ENCODE measurements at regions not wholly inside any gene's neighbourhood (a gene's known extent, or its start where the extent isn't known, plus 50 kb on each side); places are given as distances from the start of the nearest gene placed in this dataset.

DNA sequence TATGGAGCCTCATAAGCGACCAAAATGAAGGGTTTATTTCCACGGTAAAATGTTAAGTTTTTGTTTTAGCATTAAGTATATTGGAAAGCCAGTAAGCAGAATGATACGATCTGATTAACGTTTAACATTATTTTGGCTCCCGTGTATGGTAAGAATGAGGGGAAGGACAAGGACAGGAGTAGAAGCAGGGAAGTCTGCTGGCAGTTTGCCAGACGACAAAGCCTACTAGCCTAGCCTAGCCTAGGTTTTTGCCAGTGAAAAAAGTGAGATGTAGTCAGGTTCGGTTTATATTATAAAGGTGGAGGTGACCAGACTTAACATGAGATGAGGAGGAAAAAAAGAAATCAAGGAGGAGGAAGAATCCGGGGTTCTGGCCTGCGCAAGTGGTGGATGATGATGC is 78.9 kb upstream of the ARHGAP32 start:
- no peak for TF ChIP-seq EZH2 (IDR thresholded peaks at IDR 0.05; ENCODE audit: borderline replicate concordance, low read depth, low read length, poor library complexity, severe bottlenecking)
- TF ChIP-seq, protein P1, sequence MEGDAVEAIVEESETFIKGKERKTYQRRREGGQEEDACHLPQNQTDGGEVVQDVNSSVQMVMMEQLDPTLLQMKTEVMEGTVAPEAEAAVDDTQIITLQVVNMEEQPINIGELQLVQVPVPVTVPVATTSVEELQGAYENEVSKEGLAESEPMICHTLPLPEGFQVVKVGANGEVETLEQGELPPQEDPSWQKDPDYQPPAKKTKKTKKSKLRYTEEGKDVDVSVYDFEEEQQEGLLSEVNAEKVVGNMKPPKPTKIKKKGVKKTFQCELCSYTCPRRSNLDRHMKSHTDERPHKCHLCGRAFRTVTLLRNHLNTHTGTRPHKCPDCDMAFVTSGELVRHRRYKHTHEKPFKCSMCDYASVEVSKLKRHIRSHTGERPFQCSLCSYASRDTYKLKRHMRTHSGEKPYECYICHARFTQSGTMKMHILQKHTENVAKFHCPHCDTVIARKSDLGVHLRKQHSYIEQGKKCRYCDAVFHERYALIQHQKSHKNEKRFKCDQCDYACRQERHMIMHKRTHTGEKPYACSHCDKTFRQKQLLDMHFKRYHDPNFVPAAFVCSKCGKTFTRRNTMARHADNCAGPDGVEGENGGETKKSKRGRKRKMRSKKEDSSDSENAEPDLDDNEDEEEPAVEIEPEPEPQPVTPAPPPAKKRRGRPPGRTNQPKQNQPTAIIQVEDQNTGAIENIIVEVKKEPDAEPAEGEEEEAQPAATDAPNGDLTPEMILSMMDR (conservative IDR thresholded peaks at IDR 0.05; ENCODE audit: low read depth, low read length), result no peak
- no peak for DNase-seq (ENCODE audit: low spot score)
- Histone ChIP-seq H3K36me3 (ENCODE audit: insufficient read depth, low read length, poor library complexity, severe bottlenecking) (no peaks in the 10 kb centered on the region), H3K4me1 (ENCODE audit: insufficient read depth, low read length, poor library complexity, severe bottlenecking) (peaks cover 44% of the 10 kb centered on the region), H3K4me3 (ENCODE audit: low read depth, low read length, poor library complexity, severe bottlenecking) (no peak overlapping the region), H3K9me3 (ENCODE audit: low read depth, low read length, poor library complexity, severe bottlenecking) (no peaks in the 10 kb centered on the region), H3K27me3 (replicated peaks; ENCODE audit: insufficient read depth, low read depth, low read length, poor library complexity) (no peaks in the 10 kb centered on the region), H3K27ac (ENCODE audit: low read depth, low read length, poor library complexity, severe bottlenecking) (no peak overlapping the region)
- CTCF ChIA-PET, result no interaction called here
- no TSS peak for BruUV-seq (replicated peaks)
- intact Hi-C loops (cut with micrococcal nuclease; ENCODE audit: unreplicated experiment), result no loop called here
- POLR2A ChIA-PET (ENCODE audit: low non-redundant PET), result no interaction called here

DNA sequence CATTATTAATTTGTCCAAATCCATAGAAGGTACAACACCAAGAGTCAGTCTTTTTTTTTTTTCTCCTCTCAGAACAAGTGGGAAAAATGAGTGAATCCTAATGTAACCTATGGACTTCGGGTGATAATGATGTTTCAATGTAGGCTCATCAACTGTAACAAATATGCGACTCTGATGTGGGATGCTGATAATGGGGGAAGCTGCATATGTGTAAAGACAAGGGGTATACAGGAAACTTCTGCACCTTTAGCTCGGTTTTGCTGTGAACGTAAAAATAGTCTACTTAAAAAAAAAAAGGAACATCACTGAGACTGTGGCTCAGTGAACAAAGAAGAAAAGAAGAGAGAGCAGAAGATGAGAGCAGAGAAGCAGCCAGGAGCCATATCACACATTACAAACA is 78.3 kb upstream of the ARHGAP32 start:
- POLR2A ChIA-PET (ENCODE audit: low non-redundant PET), result interaction anchor here (0.6 kb wide), 1 partner anchor 9 kb away, joined by 4 read pairs; no protein-coding TSS in a partner anchor
- no peak overlapping the region for H3K4me3 ChIP-seq (ENCODE audit: low read depth, low read length, poor library complexity, severe bottlenecking)
- BruUV-seq (replicated peaks), result no TSS peak
- H3K27me3 ChIP-seq (replicated peaks; ENCODE audit: insufficient read depth, low read depth, low read length, poor library complexity), result no peaks in the 10 kb centered on the region
- intact Hi-C loops (cut with micrococcal nuclease; ENCODE audit: unreplicated experiment), result no loop called here
- no peaks in the 10 kb centered on the region for H3K36me3 ChIP-seq (ENCODE audit: insufficient read depth, low read length, poor library complexity, severe bottlenecking)
- no peak for TF ChIP-seq EZH2 (IDR thresholded peaks at IDR 0.05; ENCODE audit: borderline replicate concordance, low read depth, low read length, poor library complexity, severe bottlenecking)
- TF ChIP-seq, protein P1 (conservative IDR thresholded peaks at IDR 0.05; ENCODE audit: low read depth, low read length), result no peak
- H3K27ac ChIP-seq (ENCODE audit: low read depth, low read length, poor library complexity, severe bottlenecking), result no peak overlapping the region
- H3K4me1 ChIP-seq (ENCODE audit: insufficient read depth, low read length, poor library complexity, severe bottlenecking), result peaks cover 38% of the 10 kb centered on the region
- DNase-seq (ENCODE audit: low spot score), result no peak
- no peaks in the 10 kb centered on the region for H3K9me3 ChIP-seq (ENCODE audit: low read depth, low read length, poor library complexity, severe bottlenecking)
- CTCF ChIA-PET, result no interaction called here

DNA sequence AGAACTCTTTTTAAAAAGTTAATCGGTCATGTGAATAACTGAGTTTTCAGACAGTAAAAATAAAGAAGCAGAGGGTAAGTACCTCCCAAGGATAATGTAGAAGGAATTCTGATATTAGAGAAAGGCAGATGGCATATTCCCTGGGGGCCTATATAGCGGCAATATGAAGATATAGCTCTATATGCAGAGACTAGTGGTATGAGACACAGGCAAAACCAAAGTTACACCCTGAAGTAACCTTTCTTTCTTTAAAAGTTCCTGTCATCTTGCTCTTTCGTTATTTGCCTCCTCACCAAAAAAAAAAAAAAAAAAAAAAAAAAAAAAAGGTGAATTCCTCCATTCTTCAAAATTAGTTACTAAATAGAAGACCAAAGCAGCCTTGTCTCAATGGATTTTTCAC is 76.2 kb upstream of the ARHGAP32 start:
- CTCF ChIA-PET, result interaction anchor here (1.3 kb wide), 1 partner anchor 63 kb away, joined by 5 read pairs; no protein-coding TSS in a partner anchor

More for the DNA sequence above, 76.2 kb upstream of the ARHGAP32 start:
- no peak for TF ChIP-seq EZH2 (IDR thresholded peaks at IDR 0.05; ENCODE audit: borderline replicate concordance, low read depth, low read length, poor library complexity, severe bottlenecking)
- TF ChIP-seq, protein P1 (conservative IDR thresholded peaks at IDR 0.05; ENCODE audit: low read depth, low read length), result no peak
- POLR2A ChIA-PET (ENCODE audit: low non-redundant PET), result no interaction called here
- intact Hi-C loops (cut with micrococcal nuclease; ENCODE audit: unreplicated experiment), result no loop called here
- Histone ChIP-seq H3K4me1 (ENCODE audit: insufficient read depth, low read length, poor library complexity, severe bottlenecking) (peaks cover 24% of the 10 kb centered on the region), H3K4me3 (ENCODE audit: low read depth, low read length, poor library complexity, severe bottlenecking) (peak overlapping the region; percentile 3), H3K27ac (ENCODE audit: low read depth, low read length, poor library complexity, severe bottlenecking) (peak overlapping the region; percentile 68), H3K27me3 (replicated peaks; ENCODE audit: insufficient read depth, low read depth, low read length, poor library complexity) (no peaks in the 10 kb centered on the region), H3K36me3 (ENCODE audit: insufficient read depth, low read length, poor library complexity, severe bottlenecking) (no peaks in the 10 kb centered on the region), H3K9me3 (ENCODE audit: low read depth, low read length, poor library complexity, severe bottlenecking) (no peaks in the 10 kb centered on the region)
- BruUV-seq (replicated peaks), result no TSS peak
- DNase-seq (ENCODE audit: low spot score), result peak; percentile 86

Data from A673 (cell line).